COLO668 (cell line): ENCODE measurements at regions not wholly inside any gene's neighbourhood (a gene's known extent, or its start where the extent isn't known, plus 50 kb on each side); places are given as distances from the start of the nearest gene placed in this dataset.

Experiments used
- DNase-seq: peaks from one replicate; lab custom pipeline; 2025; ENCODE audit not compliant: unreplicated experiment; lab: John Stamatoyannopoulos, UW

- no peak for DNase-seq
Measured at GRCh38 chr7:131100357-131101054, 227.2 kb upstream of the MKLN1 start.

GRCh38 chr7:131103997-131104396, 223.7 kb upstream of the MKLN1 start:
- no peak for DNase-seq

- DNase-seq = no peak
Measured at GRCh38 chr7:131104596-131105293, 222.9 kb upstream of the MKLN1 start.

- DNase-seq = peak; percentile 66
Measured at GRCh38 chr7:131105294-131105798, 222.3 kb upstream of the MKLN1 start.

GRCh38 chr7:131105799-131106680, 221.6 kb upstream of the MKLN1 start:
- DNase-seq = peak; percentile 82

GRCh38 chr7:131106681-131107336, 220.9 kb upstream of the MKLN1 start:
- DNase-seq = peak; percentile 51

GRCh38 chr7:131107337-131108211, 220.1 kb upstream of the MKLN1 start:
- DNase-seq = peak; percentile 52

GRCh38 chr7:131108212-131108940, 219.3 kb upstream of the MKLN1 start:
- no peak for DNase-seq

GRCh38 chr7:131109011-131109758, 218.5 kb upstream of the MKLN1 start:
- DNase-seq = no peak

GRCh38 chr7:131109759-131110296, 217.8 kb upstream of the MKLN1 start:
- peak; percentile 81 for DNase-seq

- peak; percentile 36 for DNase-seq
Measured at GRCh38 chr7:131110297-131111080, 217.2 kb upstream of the MKLN1 start.

GRCh38 chr7:131111081-131111576, 216.5 kb upstream of the MKLN1 start:
- peak; percentile 23 for DNase-seq

- no peak for DNase-seq
Measured at GRCh38 chr7:131111792-131112191, 215.9 kb upstream of the MKLN1 start.

- DNase-seq = no peak
Measured at GRCh38 chr7:131112431-131112830, 215.2 kb upstream of the MKLN1 start.

GRCh38 chr7:131115340-131115739, 212.3 kb upstream of the MKLN1 start:
- DNase-seq = no peak

- DNase-seq = no peak
Measured at GRCh38 chr7:131117439-131117838, 210.2 kb upstream of the MKLN1 start.

- DNase-seq = no peak
Measured at GRCh38 chr7:131119381-131119780, 208.3 kb upstream of the MKLN1 start.
